CD14-positive monocyte (primary cell): ENCODE measurements at regions not wholly inside any gene's neighbourhood (a gene's known extent, or its start where the extent isn't known, plus 50 kb on each side); places are given as distances from the start of the nearest gene placed in this dataset.

Experiments used
- DNase-seq, 3 donors: peaks; one replicate each; pipeline ENCODE4 v3.0.0-alpha.2; 2011 to 2022
- H2AFZ ChIP-seq: 2 replicates; pipeline ENCODE4 v1.6.0; 2012; ENCODE audit warnings: mild to moderate bottlenecking, low read depth, low read length, inconsistent platforms; ENCODE audit not compliant: insufficient read depth, poor library complexity, severe bottlenecking
- H3K27ac ChIP-seq, 2 donors: 1 replicate in 1 of 2; 2 replicates in 1 of 2; pipeline ENCODE4 v1.5.1; 2012 to 2013; ENCODE audit warnings: low read length in 2 of 2, control low read depth in 1 of 2, inconsistent platforms in 1 of 2, low read depth in 1 of 2, mild to moderate bottlenecking in 1 of 2
- H3K27me3 ChIP-seq, 2 donors: one replicate each; pipeline versions ENCODE4 v1.6.0 to v1.6.1; 2011 to 2013; ENCODE audit warnings: low read length in 2 of 2; ENCODE audit not compliant: control insufficient read depth in 2 of 2, insufficient read depth in 2 of 2
- H3K36me3 ChIP-seq, 2 donors: replicated peaks in 1 of 2; 1 replicate in 1 of 2; 2 replicates in 1 of 2; pipeline versions ENCODE4 v1.5.1 to v1.6.1; 2012 to 2013; ENCODE audit warnings: low read length in 2 of 2, control low read depth in 1 of 2, inconsistent platforms in 1 of 2, mild to moderate bottlenecking in 1 of 2; ENCODE audit not compliant: insufficient read depth in 2 of 2, control insufficient read depth in 1 of 2
- H3K4me1 ChIP-seq, 2 donors: 1 replicate in 1 of 2; 2 replicates in 1 of 2; pipeline versions ENCODE4 v1.5.1 to v1.6.1; 2012 to 2013; ENCODE audit warnings: low read length in 2 of 2, control low read depth in 1 of 2, inconsistent platforms in 1 of 2, mild to moderate bottlenecking in 1 of 2, moderate library complexity in 1 of 2; ENCODE audit not compliant: insufficient read depth in 2 of 2, control insufficient read depth in 1 of 2
- H3K4me2 ChIP-seq: replicated peaks from 2 replicates; pipeline ENCODE3; 2012; ENCODE audit warnings: low read length, moderate library complexity, mild to moderate bottlenecking; ENCODE audit not compliant: poor library complexity, severe bottlenecking; ENCODE audit errors: extremely low read depth
- H3K4me3 ChIP-seq, 3 experiments: fragments of 200-600 bp in 1 of 3; sonication (generic) in 1 of 3; replicated peaks in 1 of 3; 1 replicate in 2 of 3; 2 replicates in 1 of 3; pipeline ENCODE4 v1.5.1; 2011 to 2013; ENCODE audit warnings: low read length in 3 of 3, mild to moderate bottlenecking in 3 of 3, control low read depth in 2 of 3, low read depth in 2 of 3, inconsistent platforms in 1 of 3, moderate library complexity in 1 of 3
- H3K79me2 ChIP-seq: 2 replicates; pipeline ENCODE4 v1.6.0; 2012; ENCODE audit warnings: mild to moderate bottlenecking, control low read depth, inconsistent platforms, low read length, moderate library complexity; ENCODE audit not compliant: insufficient read depth
- H3K9ac ChIP-seq: 2 replicates; pipeline ENCODE4 v1.6.0; 2017; ENCODE audit warnings: low read length, mild to moderate bottlenecking; ENCODE audit not compliant: insufficient read depth, poor library complexity, severe bottlenecking
- H3K9me3 ChIP-seq, 2 donors: replicated peaks in 1 of 2; 1 replicate in 1 of 2; 2 replicates in 1 of 2; pipeline versions ENCODE4 v1.5.1 to v1.6.1; 2012 to 2013; ENCODE audit warnings: low read length in 2 of 2, control low read depth in 1 of 2; ENCODE audit not compliant: control insufficient read depth in 1 of 2, insufficient read depth in 1 of 2
- H4K20me1 ChIP-seq: 2 replicates; pipeline ENCODE4 v1.6.0; 2012; ENCODE audit warnings: mild to moderate bottlenecking, low read length, control low read depth, moderate library complexity; ENCODE audit not compliant: insufficient read depth
- H3K27ac Mint-ChIP-seq, 7 donors: one replicate each; pipeline ENCODE4 v1.8.0; 2020; ENCODE audit warnings: mild to moderate bottlenecking in 7 of 7, mixed read lengths in 7 of 7, moderate library complexity in 6 of 7, inconsistent platforms in 2 of 7
- H3K27me3 Mint-ChIP-seq, 3 donors: one replicate each; pipeline ENCODE4 v1.8.0; 2021 to 2022; ENCODE audit warnings: low read depth in 3 of 3, mild to moderate bottlenecking in 3 of 3, mixed read lengths in 3 of 3, moderate library complexity in 3 of 3, inconsistent platforms in 1 of 3
- H3K36me3 Mint-ChIP-seq, 2 donors: one replicate each; pipeline ENCODE4 v1.8.0; 2020; ENCODE audit warnings: mixed read lengths in 2 of 2, inconsistent platforms in 1 of 2, mild to moderate bottlenecking in 1 of 2
- H3K4me1 Mint-ChIP-seq: one replicate; pipeline ENCODE4 v1.8.0; 2020; ENCODE audit warnings: mild to moderate bottlenecking, mixed read lengths
- H3K4me3 Mint-ChIP-seq, 2 donors: one replicate each; pipeline ENCODE4 v1.8.0; 2020; ENCODE audit warnings: mild to moderate bottlenecking in 2 of 2, mixed read lengths in 2 of 2, moderate library complexity in 1 of 2
- H3K9me3 Mint-ChIP-seq, 7 donors: one replicate each; pipeline ENCODE4 v1.8.0; 2020 to 2022; ENCODE audit warnings: mixed read lengths in 7 of 7, mild to moderate bottlenecking in 6 of 7, moderate library complexity in 6 of 7, inconsistent platforms in 2 of 7
- CTCF ChIP-seq: fragments of 200-600 bp; IDR thresholded peaks from one replicate; pipeline ENCODE4 v1.8.0; 2022; ENCODE audit warnings: antibody characterized with exemption, mild to moderate bottlenecking
- WGBS: methylation state at CpG from one replicate; pipeline ENCODE4 v1.1.5; 2013; ENCODE audit warnings: missing lambda C conversion rate; ENCODE audit not compliant: insufficient coverage; 5-methylcytosine and 5-hydroxymethylcytosine counted together
- intact Hi-C, 2 donors: fragments of 100-400 bp; cut with micrococcal nuclease; formaldehyde crosslinking; loops; one replicate each; pipeline versions ENCODE4 v1.15.0 to v1.15.1; 2023

- no peaks in the 10 kb centered on the region for H3K9me3 ChIP-seq
- no peak overlapping the region for H3K27ac Mint-ChIP-seq
- peaks cover 0 to 2% (median 0%) of the 10 kb centered on the region in 7 donors for H3K9me3 Mint-ChIP-seq
- no peaks in the 10 kb centered on the region for H3K36me3 Mint-ChIP-seq
- no peak for DNase-seq
- H3K27ac ChIP-seq: no peak overlapping the region
- H3K4me1 Mint-ChIP-seq: no peaks in the 10 kb centered on the region
- H3K9ac ChIP-seq: no peak overlapping the region
- H3K36me3 ChIP-seq: no peaks in the 10 kb centered on the region
- H3K4me3 ChIP-seq: no peak overlapping the region
- H3K4me3 Mint-ChIP-seq: no peak overlapping the region
- H3K27me3 ChIP-seq: no peaks in the 10 kb centered on the region
- no peak overlapping the region for H2AFZ ChIP-seq
- H4K20me1 ChIP-seq: no peaks in the 10 kb centered on the region
- H3K79me2 ChIP-seq: no peaks in the 10 kb centered on the region
- no peak for TF ChIP-seq CTCF
- H3K4me2 ChIP-seq: no peak overlapping the region
- peaks cover 0 to 2% (median 0%) of the 10 kb centered on the region in 3 donors for H3K27me3 Mint-ChIP-seq
- intact Hi-C loops: no loop called here
- no peaks in the 10 kb centered on the region for H3K4me1 ChIP-seq
- 43% methylated on average over 1 of the region's 3 CpGs for WGBS
These were observed 1003.8 kb upstream of the INTU start for GRCh38 chr4:126628933-126629332.

GRCh38 chr4:126630230-126630629 is 1002.5 kb upstream of the INTU start:
- 95% methylated on average over 2 of the region's 5 CpGs for WGBS
- Histone ChIP-seq H3K4me1 (no peaks in the 10 kb centered on the region), H2AFZ (no peak overlapping the region), H4K20me1 (no peaks in the 10 kb centered on the region), H3K79me2 (no peaks in the 10 kb centered on the region), H3K9ac (no peak overlapping the region), H3K4me2 (no peak overlapping the region), H3K36me3 (no peaks in the 10 kb centered on the region), H3K9me3 (no peaks in the 10 kb centered on the region), H3K27ac (no peak overlapping the region), H3K4me3 (no peak overlapping the region), H3K27me3 (no peaks in the 10 kb centered on the region)
- H3K36me3 Mint-ChIP-seq: no peaks in the 10 kb centered on the region
- no peak overlapping the region for H3K27ac Mint-ChIP-seq
- DNase-seq: no peak
- intact Hi-C loops: no loop called here
- peaks cover 0 to 2% (median 0%) of the 10 kb centered on the region in 3 donors for H3K27me3 Mint-ChIP-seq
- no peaks in the 10 kb centered on the region for H3K4me1 Mint-ChIP-seq
- no peak for TF ChIP-seq CTCF
- peaks cover 0 to 2% (median 0%) of the 10 kb centered on the region in 7 donors for H3K9me3 Mint-ChIP-seq
- H3K4me3 Mint-ChIP-seq: no peak overlapping the region
